ENCODE measurements at regions not wholly inside any gene's neighbourhood (a gene's known extent, or its start where the extent isn't known, plus 50 kb on each side); places are given as distances from the start of the nearest gene placed in this dataset.

DNA sequence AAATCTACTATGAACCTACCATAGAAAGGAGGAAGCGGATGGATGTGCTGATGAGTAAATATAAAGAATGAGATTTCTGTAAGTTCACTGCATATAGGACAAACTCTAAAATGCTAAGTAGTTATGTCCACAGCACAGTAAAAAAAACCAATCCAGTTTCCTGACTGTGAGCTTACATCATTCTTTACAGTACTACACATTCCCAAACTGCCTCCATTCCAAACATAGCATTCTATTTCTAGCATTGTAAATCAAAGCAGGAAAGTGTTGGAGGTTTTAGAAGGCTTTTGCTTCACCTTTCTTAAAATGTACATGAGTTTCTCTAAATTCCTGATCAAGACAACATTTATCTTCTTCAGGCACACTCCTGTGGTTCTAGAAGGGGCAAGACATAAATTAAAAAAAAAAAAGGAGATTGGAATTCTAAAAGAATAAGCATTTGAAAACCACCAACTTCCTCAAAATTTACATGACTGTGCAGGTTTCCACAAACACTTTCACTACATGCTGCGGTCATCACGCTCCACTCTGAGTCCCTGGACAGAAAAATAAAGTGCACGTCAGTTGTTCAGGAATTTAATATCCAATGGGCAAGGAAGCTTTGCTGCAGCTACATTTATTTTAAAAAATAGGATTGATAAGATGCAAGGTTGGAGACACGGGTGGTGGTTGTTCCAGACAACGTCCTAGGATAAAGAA, 297.6 kb upstream of the STS start:
- TF ChIP-seq POLR2A (IDR thresholded peaks at IDR 0.05), result no peak
- TF ChIP-seq, protein P1, sequence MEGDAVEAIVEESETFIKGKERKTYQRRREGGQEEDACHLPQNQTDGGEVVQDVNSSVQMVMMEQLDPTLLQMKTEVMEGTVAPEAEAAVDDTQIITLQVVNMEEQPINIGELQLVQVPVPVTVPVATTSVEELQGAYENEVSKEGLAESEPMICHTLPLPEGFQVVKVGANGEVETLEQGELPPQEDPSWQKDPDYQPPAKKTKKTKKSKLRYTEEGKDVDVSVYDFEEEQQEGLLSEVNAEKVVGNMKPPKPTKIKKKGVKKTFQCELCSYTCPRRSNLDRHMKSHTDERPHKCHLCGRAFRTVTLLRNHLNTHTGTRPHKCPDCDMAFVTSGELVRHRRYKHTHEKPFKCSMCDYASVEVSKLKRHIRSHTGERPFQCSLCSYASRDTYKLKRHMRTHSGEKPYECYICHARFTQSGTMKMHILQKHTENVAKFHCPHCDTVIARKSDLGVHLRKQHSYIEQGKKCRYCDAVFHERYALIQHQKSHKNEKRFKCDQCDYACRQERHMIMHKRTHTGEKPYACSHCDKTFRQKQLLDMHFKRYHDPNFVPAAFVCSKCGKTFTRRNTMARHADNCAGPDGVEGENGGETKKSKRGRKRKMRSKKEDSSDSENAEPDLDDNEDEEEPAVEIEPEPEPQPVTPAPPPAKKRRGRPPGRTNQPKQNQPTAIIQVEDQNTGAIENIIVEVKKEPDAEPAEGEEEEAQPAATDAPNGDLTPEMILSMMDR (IDR thresholded peaks at IDR 0.05), result no peak

Data from Peyer's patch (tissue), 4 donors.